ENCODE measurements at regions not wholly inside any gene's neighbourhood (a gene's known extent, or its start where the extent isn't known, plus 50 kb on each side); places are given as distances from the start of the nearest gene placed in this dataset.

DNA sequence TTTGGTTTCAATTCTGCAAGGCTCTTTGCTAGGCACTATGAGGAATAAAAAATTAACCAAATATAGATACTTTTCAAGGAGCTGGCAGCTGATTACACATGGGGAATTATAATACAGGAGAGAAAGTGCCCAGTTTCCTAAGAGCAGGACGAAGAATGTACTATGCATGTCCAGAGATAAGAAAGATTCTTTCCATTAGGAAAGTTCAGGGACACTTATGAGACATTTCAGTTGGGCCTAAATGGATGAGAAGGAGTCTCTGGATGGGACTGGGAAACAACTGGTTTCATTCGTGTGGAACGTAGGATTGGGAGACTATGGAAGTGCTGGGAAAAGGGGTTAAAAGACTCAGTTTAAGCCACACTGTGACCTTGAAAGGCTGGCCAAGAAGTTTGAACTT is 63.5 kb upstream of the MROH9 start:
- POLR2A ChIA-PET: no interaction called here
- no peaks in the 10 kb centered on the region for H3K79me2 ChIP-seq (ENCODE audit: insufficient read depth, low read length)
- no peaks in the 10 kb centered on the region for H3K36me3 ChIP-seq (replicated peaks in 1 of 2; ENCODE audit: control insufficient read depth in 1 of 2, insufficient read depth in 2 of 2, low read length in 2 of 2)
- no peak overlapping the region for H3K9ac ChIP-seq (ENCODE audit: insufficient read depth, low read depth, low read length)
- no peak overlapping the region for H3K4me3 ChIP-seq (replicated peaks in 1 of 3; ENCODE audit: insufficient read depth in 1 of 3, low read depth in 2 of 3, low read length in 3 of 3)
- DNase-seq (ENCODE audit: low spot score): no peak
- WGBS (ENCODE audit: low lambda C conversion rate): 2% methylated on average over 3 of the region's 3 CpGs
- no TSS peak for BruUV-seq (replicated peaks)
- TF ChIP-seq NFE2L2 (IDR thresholded peaks at IDR 0.05; ENCODE audit: low read length): no peak
- TF ChIP-seq, protein P1, sequence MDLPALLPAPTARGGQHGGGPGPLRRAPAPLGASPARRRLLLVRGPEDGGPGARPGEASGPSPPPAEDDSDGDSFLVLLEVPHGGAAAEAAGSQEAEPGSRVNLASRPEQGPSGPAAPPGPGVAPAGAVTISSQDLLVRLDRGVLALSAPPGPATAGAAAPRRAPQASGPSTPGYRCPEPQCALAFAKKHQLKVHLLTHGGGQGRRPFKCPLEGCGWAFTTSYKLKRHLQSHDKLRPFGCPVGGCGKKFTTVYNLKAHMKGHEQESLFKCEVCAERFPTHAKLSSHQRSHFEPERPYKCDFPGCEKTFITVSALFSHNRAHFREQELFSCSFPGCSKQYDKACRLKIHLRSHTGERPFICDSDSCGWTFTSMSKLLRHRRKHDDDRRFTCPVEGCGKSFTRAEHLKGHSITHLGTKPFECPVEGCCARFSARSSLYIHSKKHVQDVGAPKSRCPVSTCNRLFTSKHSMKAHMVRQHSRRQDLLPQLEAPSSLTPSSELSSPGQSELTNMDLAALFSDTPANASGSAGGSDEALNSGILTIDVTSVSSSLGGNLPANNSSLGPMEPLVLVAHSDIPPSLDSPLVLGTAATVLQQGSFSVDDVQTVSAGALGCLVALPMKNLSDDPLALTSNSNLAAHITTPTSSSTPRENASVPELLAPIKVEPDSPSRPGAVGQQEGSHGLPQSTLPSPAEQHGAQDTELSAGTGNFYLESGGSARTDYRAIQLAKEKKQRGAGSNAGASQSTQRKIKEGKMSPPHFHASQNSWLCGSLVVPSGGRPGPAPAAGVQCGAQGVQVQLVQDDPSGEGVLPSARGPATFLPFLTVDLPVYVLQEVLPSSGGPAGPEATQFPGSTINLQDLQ (CRISPR knock-in tag; IDR thresholded peaks at IDR 0.05): no peak
- TF ChIP-seq, protein P2, sequence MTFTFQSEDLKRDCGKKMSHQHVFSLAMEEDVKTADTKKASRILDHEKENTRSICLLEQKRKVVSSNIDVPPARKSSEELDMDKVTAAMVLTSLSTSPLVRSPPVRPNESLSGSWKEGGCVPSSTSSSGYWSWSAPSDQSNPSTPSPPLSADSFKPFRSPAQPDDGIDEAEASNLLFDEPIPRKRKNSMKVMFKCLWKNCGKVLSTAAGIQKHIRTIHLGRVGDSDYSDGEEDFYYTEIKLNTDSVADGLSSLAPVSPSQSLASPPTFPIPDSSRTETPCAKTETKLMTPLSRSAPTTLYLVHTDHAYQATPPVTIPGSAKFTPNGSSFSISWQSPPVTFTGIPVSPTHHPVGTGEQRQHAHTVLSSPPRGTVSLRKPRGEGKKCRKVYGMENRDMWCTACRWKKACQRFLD (CRISPR knock-in tag; IDR thresholded peaks at IDR 0.05; ENCODE audit: borderline replicate concordance): no peak
- in situ Hi-C loops (cut with HindIII; ENCODE audit: extremely low pct_ligation_motif_present, low pct_unique_long_range_greater_than_20kb) (no loop called here), intact Hi-C loops (cut with micrococcal nuclease; ENCODE audit: unreplicated experiment) (no loop called here)
- H3K9me3 ChIP-seq (ENCODE audit: low read length): no peaks in the 10 kb centered on the region
- CTCF ChIA-PET (ENCODE audit: low intra/inter-chr PET ratio, low total read pairs): no interaction called here
- no peak overlapping the region for H2AFZ ChIP-seq (ENCODE audit: low read length)
- no peak for FAIRE-seq
- H4K20me1 ChIP-seq (ENCODE audit: insufficient read depth, low read length): no peaks in the 10 kb centered on the region
- H3K27me3 ChIP-seq (ENCODE audit: control insufficient read depth in 1 of 2, insufficient read depth in 2 of 2, low read length in 2 of 2): no peaks in the 10 kb centered on the region
- no peak overlapping the region for H3K27ac ChIP-seq (ENCODE audit: extremely low read length, insufficient read depth, low read length)
- H3K4me1 ChIP-seq (ENCODE audit: insufficient read depth, low read length): no peaks in the 10 kb centered on the region
- H3K4me2 ChIP-seq (ENCODE audit: low read depth, low read length): no peak overlapping the region
- no peak for ATAC-seq

DNA sequence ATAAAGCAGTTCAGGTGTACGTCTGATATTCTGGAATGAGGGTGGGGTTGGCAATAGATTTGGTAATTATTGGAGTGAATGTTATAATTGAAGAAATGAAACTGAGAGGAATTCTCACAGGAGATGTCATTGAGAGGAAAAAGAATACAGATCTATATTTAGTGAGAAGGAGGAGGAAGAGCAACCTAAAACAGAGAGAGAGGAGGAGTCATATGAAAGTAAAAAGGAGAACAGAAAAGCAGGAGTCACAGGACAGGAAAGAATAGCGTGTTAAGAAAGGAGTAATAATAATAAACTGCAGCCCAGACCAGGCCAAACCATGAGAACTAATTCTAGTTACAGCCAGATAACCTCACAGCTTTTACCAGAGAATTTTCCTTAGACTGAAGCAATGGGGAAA is 62.7 kb upstream of the MROH9 start:
- no peak overlapping the region for H3K4me3 ChIP-seq (replicated peaks in 1 of 3; ENCODE audit: insufficient read depth in 1 of 3, low read depth in 2 of 3, low read length in 3 of 3)
- no peaks in the 10 kb centered on the region for H3K79me2 ChIP-seq (ENCODE audit: insufficient read depth, low read length)
- POLR2A ChIA-PET: no interaction called here
- ATAC-seq (no peak), DNase-seq (ENCODE audit: low spot score) (no peak), FAIRE-seq (no peak)
- H3K4me1 ChIP-seq (ENCODE audit: insufficient read depth, low read length): no peaks in the 10 kb centered on the region
- H2AFZ ChIP-seq (ENCODE audit: low read length): no peak overlapping the region
- H4K20me1 ChIP-seq (ENCODE audit: insufficient read depth, low read length): no peaks in the 10 kb centered on the region
- intact Hi-C loops (cut with micrococcal nuclease; ENCODE audit: unreplicated experiment) (no loop called here), in situ Hi-C loops (cut with HindIII; ENCODE audit: extremely low pct_ligation_motif_present, low pct_unique_long_range_greater_than_20kb) (no loop called here)
- TF ChIP-seq ZNF256 (CRISPR knock-in tag; conservative IDR thresholded peaks at IDR 0.05) (no peak), EEA1 (CRISPR knock-in tag; IDR thresholded peaks at IDR 0.05; ENCODE audit: borderline replicate concordance) (no peak), KDM2A (CRISPR knock-in tag; IDR thresholded peaks at IDR 0.05; ENCODE audit: borderline replicate concordance, low read depth) (no peak), SYNCRIP (IDR thresholded peaks at IDR 0.05; ENCODE audit: insufficient read depth, low read depth, low read length) (no peak)
- TF ChIP-seq, protein P3, sequence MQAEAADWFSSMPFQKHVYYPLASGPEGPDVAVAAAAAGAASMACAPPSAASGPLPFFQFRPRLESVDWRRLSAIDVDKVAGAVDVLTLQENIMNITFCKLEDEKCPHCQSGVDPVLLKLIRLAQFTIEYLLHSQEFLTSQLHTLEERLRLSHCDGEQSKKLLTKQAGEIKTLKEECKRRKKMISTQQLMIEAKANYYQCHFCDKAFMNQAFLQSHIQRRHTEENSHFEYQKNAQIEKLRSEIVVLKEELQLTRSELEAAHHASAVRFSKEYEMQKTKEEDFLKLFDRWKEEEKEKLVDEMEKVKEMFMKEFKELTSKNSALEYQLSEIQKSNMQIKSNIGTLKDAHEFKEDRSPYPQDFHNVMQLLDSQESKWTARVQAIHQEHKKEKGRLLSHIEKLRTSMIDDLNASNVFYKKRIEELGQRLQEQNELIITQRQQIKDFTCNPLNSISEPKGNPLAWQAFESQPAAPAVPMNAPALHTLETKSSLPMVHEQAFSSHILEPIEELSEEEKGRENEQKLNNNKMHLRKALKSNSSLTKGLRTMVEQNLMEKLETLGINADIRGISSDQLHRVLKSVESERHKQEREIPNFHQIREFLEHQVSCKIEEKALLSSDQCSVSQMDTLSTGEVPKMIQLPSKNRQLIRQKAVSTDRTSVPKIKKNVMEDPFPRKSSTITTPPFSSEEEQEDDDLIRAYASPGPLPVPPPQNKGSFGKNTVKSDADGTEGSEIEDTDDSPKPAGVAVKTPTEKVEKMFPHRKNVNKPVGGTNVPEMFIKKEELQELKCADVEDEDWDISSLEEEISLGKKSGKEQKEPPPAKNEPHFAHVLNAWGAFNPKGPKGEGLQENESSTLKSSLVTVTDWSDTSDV (CRISPR knock-in tag; IDR thresholded peaks at IDR 0.05): no peak
- no TSS peak for BruUV-seq (replicated peaks)
- no peak overlapping the region for H3K4me2 ChIP-seq (ENCODE audit: low read depth, low read length)
- no peaks in the 10 kb centered on the region for H3K36me3 ChIP-seq (replicated peaks in 1 of 2; ENCODE audit: control insufficient read depth in 1 of 2, insufficient read depth in 2 of 2, low read length in 2 of 2)
- H3K27me3 ChIP-seq (ENCODE audit: control insufficient read depth in 1 of 2, insufficient read depth in 2 of 2, low read length in 2 of 2): no peaks in the 10 kb centered on the region
- H3K27ac ChIP-seq (ENCODE audit: extremely low read length, insufficient read depth, low read length): no peak overlapping the region
- H3K9ac ChIP-seq (ENCODE audit: insufficient read depth, low read depth, low read length): no peak overlapping the region
- no peaks in the 10 kb centered on the region for H3K9me3 ChIP-seq (ENCODE audit: low read length)
- WGBS (ENCODE audit: low lambda C conversion rate): 2% methylated on average over 2 of the region's 2 CpGs
- CTCF ChIA-PET (ENCODE audit: low intra/inter-chr PET ratio, low total read pairs): no interaction called here
